ENCODE measurements at regions not wholly inside any gene's neighbourhood (a gene's known extent, or its start where the extent isn't known, plus 50 kb on each side); places are given as distances from the start of the nearest gene placed in this dataset.
A peak's percentile ranks its signal among the peaks of the same experiment; 100 is the strongest.

GRCh38 chr9:32837551-32838058, 54.3 kb downstream of the TMEM215 start:
- DNase-seq (ENCODE audit: low spot score): no peak

GRCh38 chr9:32839013-32839885, 55.9 kb downstream of the TMEM215 start:
- no peak for DNase-seq (ENCODE audit: low spot score)

GRCh38 chr9:32841314-32841713, 58.0 kb downstream of the TMEM215 start:
- DNase-seq (ENCODE audit: low spot score): no peak

- DNase-seq (ENCODE audit: low spot score): no peak
These were observed 60.0 kb downstream of the TMEM215 start for GRCh38 chr9:32843295-32843694.

- DNase-seq (ENCODE audit: low spot score): no peak
These were observed 60.9 kb downstream of the TMEM215 start for GRCh38 chr9:32844259-32844658.

GRCh38 chr9:32854271-32854670, 70.9 kb downstream of the TMEM215 start:
- no peak for DNase-seq (ENCODE audit: low spot score)

- no peak for DNase-seq (ENCODE audit: low spot score)
These were observed 72.4 kb downstream of the TMEM215 start for GRCh38 chr9:32855752-32856151.

GRCh38 chr9:32863291-32863690, 80.0 kb downstream of the TMEM215 start:
- no peak for DNase-seq (ENCODE audit: low spot score)

GRCh38 chr9:32864971-32865370, 81.6 kb downstream of the TMEM215 start:
- no peak for DNase-seq (ENCODE audit: low spot score)

GRCh38 chr9:32866273-32866672, 82.9 kb downstream of the TMEM215 start:
- no peak for DNase-seq (ENCODE audit: low spot score)

GRCh38 chr9:32867026-32867425, 83.7 kb downstream of the TMEM215 start:
- DNase-seq (ENCODE audit: low spot score): no peak

- DNase-seq (ENCODE audit: low spot score): no peak
These were observed 84.4 kb downstream of the TMEM215 start for GRCh38 chr9:32867601-32868204.

GRCh38 chr9:32869404-32869803, 86.1 kb downstream of the TMEM215 start:
- DNase-seq (ENCODE audit: low spot score): no peak

- DNase-seq (ENCODE audit: low spot score): no peak
These were observed 89.8 kb downstream of the TMEM215 start for GRCh38 chr9:32873131-32873530.

- no peak for DNase-seq (ENCODE audit: low spot score)
These were observed 90.2 kb downstream of the TMEM215 start for GRCh38 chr9:32873553-32873952.

GRCh38 chr9:32875242-32875641, 91.9 kb downstream of the TMEM215 start:
- peak; percentile 17 for DNase-seq (ENCODE audit: low spot score)

GRCh38 chr9:32875748-32876147, 92.4 kb downstream of the TMEM215 start:
- no peak for DNase-seq (ENCODE audit: low spot score)

- DNase-seq (ENCODE audit: low spot score): no peak
These were observed 93.8 kb downstream of the TMEM215 start for GRCh38 chr9:32877103-32877502.

- no peak for DNase-seq (ENCODE audit: low spot score)
These were observed 94.4 kb downstream of the TMEM215 start for GRCh38 chr9:32877639-32878217.

- no peak for DNase-seq (ENCODE audit: low spot score)
These were observed 96.0 kb downstream of the TMEM215 start for GRCh38 chr9:32879335-32879734.

- no peak for DNase-seq (ENCODE audit: low spot score)
These were observed 98.6 kb downstream of the TMEM215 start for GRCh38 chr9:32881948-32882347.

- no peak for DNase-seq (ENCODE audit: low spot score)
These were observed 99.4 kb downstream of the TMEM215 start for GRCh38 chr9:32882705-32883104.

GRCh38 chr9:32884482-32884881, 101.1 kb downstream of the TMEM215 start:
- no peak for DNase-seq (ENCODE audit: low spot score)

All from AG20443 (cell line).